ENCODE measurements at regions not wholly inside any gene's neighbourhood (a gene's known extent, or its start where the extent isn't known, plus 50 kb on each side); places are given as distances from the start of the nearest gene placed in this dataset.

- no peaks in the 10 kb centered on the region for H3K9me3 ChIP-seq (ENCODE audit: control insufficient read depth in 2 of 2, insufficient read depth in 1 of 2, low read length in 1 of 2)
- no peak for DNase-seq (ENCODE audit: low read depth in 6 of 9, low spot score in 9 of 9)
- H3K36me3 ChIP-seq (ENCODE audit: control insufficient read depth in 2 of 2, insufficient read depth in 2 of 2, low read length in 1 of 2) = no peaks in the 10 kb centered on the region
- H3K4me1 ChIP-seq (ENCODE audit: control insufficient read depth in 2 of 2, insufficient read depth in 2 of 2, low read length in 2 of 2) = no peaks in the 10 kb centered on the region
- no peak overlapping the region for H3K4me3 ChIP-seq (ENCODE audit: low read length in 2 of 2)
- no peak overlapping the region for H3K27ac ChIP-seq (ENCODE audit: low read depth in 1 of 2, low read length in 1 of 2)
- H3K27me3 ChIP-seq (ENCODE audit: control insufficient read depth in 2 of 2, insufficient read depth in 1 of 2, low read length in 1 of 2) = no peaks in the 10 kb centered on the region
Observed at GRCh38 chr18:56148373-56148772, 490.0 kb downstream of the TXNL1 start.

GRCh38 chr18:56146565-56146964 lies 491.8 kb downstream of the TXNL1 start:
- Histone ChIP-seq H3K27me3 (ENCODE audit: control insufficient read depth in 2 of 2, insufficient read depth in 1 of 2, low read length in 1 of 2) (no peaks in the 10 kb centered on the region), H3K4me3 (ENCODE audit: low read length in 2 of 2) (no peak overlapping the region), H3K9me3 (ENCODE audit: control insufficient read depth in 2 of 2, insufficient read depth in 1 of 2, low read length in 1 of 2) (no peaks in the 10 kb centered on the region), H3K36me3 (ENCODE audit: control insufficient read depth in 2 of 2, insufficient read depth in 2 of 2, low read length in 1 of 2) (no peaks in the 10 kb centered on the region), H3K4me1 (ENCODE audit: control insufficient read depth in 2 of 2, insufficient read depth in 2 of 2, low read length in 2 of 2) (no peaks in the 10 kb centered on the region), H3K27ac (ENCODE audit: low read depth in 1 of 2, low read length in 1 of 2) (no peak overlapping the region)
- WGBS = 98% methylated on average over 1 of the region's 1 CpG
- DNase-seq (ENCODE audit: low read depth in 6 of 9, low spot score in 9 of 9) = no peak

GRCh38 chr18:56142001-56142400 lies 496.4 kb downstream of the TXNL1 start:
- H3K27me3 ChIP-seq (ENCODE audit: control insufficient read depth in 2 of 2, insufficient read depth in 1 of 2, low read length in 1 of 2) = no peaks in the 10 kb centered on the region
- DNase-seq (ENCODE audit: low read depth in 6 of 9, low spot score in 9 of 9) = no peak
- WGBS = 96% methylated on average over 2 of the region's 2 CpGs

GRCh38 chr18:56139792-56140254 lies 498.6 kb downstream of the TXNL1 start:
- H3K27ac ChIP-seq (ENCODE audit: low read depth in 1 of 2, low read length in 1 of 2) = no peak overlapping the region
- H3K4me1 ChIP-seq (ENCODE audit: control insufficient read depth in 2 of 2, insufficient read depth in 2 of 2, low read length in 2 of 2) = no peaks in the 10 kb centered on the region
- H3K36me3 ChIP-seq (ENCODE audit: control insufficient read depth in 2 of 2, insufficient read depth in 2 of 2, low read length in 1 of 2) = no peaks in the 10 kb centered on the region
- 92% methylated on average over 8 of the region's 8 CpGs for WGBS
- H3K4me3 ChIP-seq (ENCODE audit: low read length in 2 of 2) = no peak overlapping the region
- H3K27me3 ChIP-seq (ENCODE audit: control insufficient read depth in 2 of 2, insufficient read depth in 1 of 2, low read length in 1 of 2) = no peaks in the 10 kb centered on the region
- DNase-seq (ENCODE audit: low read depth in 6 of 9, low spot score in 9 of 9) = no peak
- H3K9me3 ChIP-seq (ENCODE audit: control insufficient read depth in 2 of 2, insufficient read depth in 1 of 2, low read length in 1 of 2) = no peaks in the 10 kb centered on the region

More at GRCh38 chr18:56142001-56142400, 496.4 kb downstream of the TXNL1 start:
- Histone ChIP-seq H3K9me3 (ENCODE audit: control insufficient read depth in 2 of 2, insufficient read depth in 1 of 2, low read length in 1 of 2) (no peaks in the 10 kb centered on the region), H3K4me1 (ENCODE audit: control insufficient read depth in 2 of 2, insufficient read depth in 2 of 2, low read length in 2 of 2) (no peaks in the 10 kb centered on the region), H3K36me3 (ENCODE audit: control insufficient read depth in 2 of 2, insufficient read depth in 2 of 2, low read length in 1 of 2) (no peaks in the 10 kb centered on the region), H3K27ac (ENCODE audit: low read depth in 1 of 2, low read length in 1 of 2) (no peak overlapping the region), H3K4me3 (ENCODE audit: low read length in 2 of 2) (no peak overlapping the region)

- no peaks in the 10 kb centered on the region for H3K4me1 ChIP-seq (ENCODE audit: control insufficient read depth in 2 of 2, insufficient read depth in 2 of 2, low read length in 2 of 2)
- H3K36me3 ChIP-seq (ENCODE audit: control insufficient read depth in 2 of 2, insufficient read depth in 2 of 2, low read length in 1 of 2) = no peaks in the 10 kb centered on the region
- H3K27me3 ChIP-seq (ENCODE audit: control insufficient read depth in 2 of 2, insufficient read depth in 1 of 2, low read length in 1 of 2) = no peaks in the 10 kb centered on the region
- no peak for DNase-seq (ENCODE audit: low read depth in 6 of 9, low spot score in 9 of 9)
- no peaks in the 10 kb centered on the region for H3K9me3 ChIP-seq (ENCODE audit: control insufficient read depth in 2 of 2, insufficient read depth in 1 of 2, low read length in 1 of 2)
- no peak overlapping the region for H3K27ac ChIP-seq (ENCODE audit: low read depth in 1 of 2, low read length in 1 of 2)
- H3K4me3 ChIP-seq (ENCODE audit: low read length in 2 of 2) = no peak overlapping the region
Observed at GRCh38 chr18:56139372-56139771, 499.0 kb downstream of the TXNL1 start.

- no peak overlapping the region for H3K27ac ChIP-seq (ENCODE audit: low read depth in 1 of 2, low read length in 1 of 2)
- H3K36me3 ChIP-seq (ENCODE audit: control insufficient read depth in 2 of 2, insufficient read depth in 2 of 2, low read length in 1 of 2) = no peaks in the 10 kb centered on the region
- no peak overlapping the region for H3K4me3 ChIP-seq (ENCODE audit: low read length in 2 of 2)
- H3K9me3 ChIP-seq (ENCODE audit: control insufficient read depth in 2 of 2, insufficient read depth in 1 of 2, low read length in 1 of 2) = no peaks in the 10 kb centered on the region
- H3K4me1 ChIP-seq (ENCODE audit: control insufficient read depth in 2 of 2, insufficient read depth in 2 of 2, low read length in 2 of 2) = no peaks in the 10 kb centered on the region
- no peaks in the 10 kb centered on the region for H3K27me3 ChIP-seq (ENCODE audit: control insufficient read depth in 2 of 2, insufficient read depth in 1 of 2, low read length in 1 of 2)
- no peak for DNase-seq (ENCODE audit: low read depth in 6 of 9, low spot score in 9 of 9)
- 98% methylated on average over 2 of the region's 2 CpGs for whole genome bisulfite sequencing
Observed at GRCh38 chr18:56136105-56136504, 502.3 kb downstream of the TXNL1 start.

- 97% methylated on average over 2 of the region's 2 CpGs for WGBS
- no peaks in the 10 kb centered on the region for H3K36me3 ChIP-seq (ENCODE audit: control insufficient read depth in 2 of 2, insufficient read depth in 2 of 2, low read length in 1 of 2)
- no peak for DNase-seq (ENCODE audit: low read depth in 6 of 9, low spot score in 9 of 9)
- no peaks in the 10 kb centered on the region for H3K9me3 ChIP-seq (ENCODE audit: control insufficient read depth in 2 of 2, insufficient read depth in 1 of 2, low read length in 1 of 2)
- H3K27ac ChIP-seq (ENCODE audit: low read depth in 1 of 2, low read length in 1 of 2) = no peak overlapping the region
- no peaks in the 10 kb centered on the region for H3K27me3 ChIP-seq (ENCODE audit: control insufficient read depth in 2 of 2, insufficient read depth in 1 of 2, low read length in 1 of 2)
- H3K4me1 ChIP-seq (ENCODE audit: control insufficient read depth in 2 of 2, insufficient read depth in 2 of 2, low read length in 2 of 2) = no peaks in the 10 kb centered on the region
- H3K4me3 ChIP-seq (ENCODE audit: low read length in 2 of 2) = no peak overlapping the region
Observed at GRCh38 chr18:56130481-56130880, 507.9 kb downstream of the TXNL1 start.

- Histone ChIP-seq H3K36me3 (ENCODE audit: control insufficient read depth in 2 of 2, insufficient read depth in 2 of 2, low read length in 1 of 2) (no peaks in the 10 kb centered on the region), H3K9me3 (ENCODE audit: control insufficient read depth in 2 of 2, insufficient read depth in 1 of 2, low read length in 1 of 2) (no peaks in the 10 kb centered on the region), H3K4me1 (ENCODE audit: control insufficient read depth in 2 of 2, insufficient read depth in 2 of 2, low read length in 2 of 2) (no peaks in the 10 kb centered on the region), H3K27me3 (ENCODE audit: control insufficient read depth in 2 of 2, insufficient read depth in 1 of 2, low read length in 1 of 2) (no peaks in the 10 kb centered on the region), H3K27ac (ENCODE audit: low read depth in 1 of 2, low read length in 1 of 2) (no peak overlapping the region), H3K4me3 (ENCODE audit: low read length in 2 of 2) (no peak overlapping the region)
- 70% methylated on average over 2 of the region's 2 CpGs for WGBS
- DNase-seq (ENCODE audit: low read depth in 6 of 9, low spot score in 9 of 9) = no peak
Observed at GRCh38 chr18:56128153-56128791, 510.1 kb downstream of the TXNL1 start.

GRCh38 chr18:56127322-56128099 lies 510.9 kb downstream of the TXNL1 start:
- Histone ChIP-seq H3K36me3 (ENCODE audit: control insufficient read depth in 2 of 2, insufficient read depth in 2 of 2, low read length in 1 of 2) (no peaks in the 10 kb centered on the region), H3K4me3 (ENCODE audit: low read length in 2 of 2) (no peak overlapping the region), H3K9me3 (ENCODE audit: control insufficient read depth in 2 of 2, insufficient read depth in 1 of 2, low read length in 1 of 2) (no peaks in the 10 kb centered on the region), H3K4me1 (ENCODE audit: control insufficient read depth in 2 of 2, insufficient read depth in 2 of 2, low read length in 2 of 2) (no peaks in the 10 kb centered on the region), H3K27me3 (ENCODE audit: control insufficient read depth in 2 of 2, insufficient read depth in 1 of 2, low read length in 1 of 2) (no peaks in the 10 kb centered on the region), H3K27ac (ENCODE audit: low read depth in 1 of 2, low read length in 1 of 2) (no peak overlapping the region)
- no peak for DNase-seq (ENCODE audit: low read depth in 6 of 9, low spot score in 9 of 9)
- 93% methylated on average over 5 of the region's 5 CpGs for WGBS
